ENCODE measurements at regions not wholly inside any gene's neighbourhood (a gene's known extent, or its start where the extent isn't known, plus 50 kb on each side); places are given as distances from the start of the nearest gene placed in this dataset.
A peak's percentile ranks its signal among the peaks of the same experiment; 100 is the strongest.

- WGBS, 2 donors = 60 to 69% methylated on average over 2 of the region's 2 CpGs
- Histone ChIP-seq H3K9me3 (no peaks in the 10 kb centered on the region), H3K4me3 (no peak overlapping the region), H3K4me1 (no peaks in the 10 kb centered on the region), H3K27me3 (no peaks in the 10 kb centered on the region), H3K36me3 (no peaks in the 10 kb centered on the region), H3K27ac (no peak overlapping the region)
- no peak for DNase-seq (ENCODE audit: low spot score in 2 of 2)
- no peak for TF ChIP-seq POLR2A (IDR thresholded peaks at IDR 0.05)
- TF ChIP-seq EP300 (IDR thresholded peaks at IDR 0.05) = no peak
- TF ChIP-seq, protein P1, sequence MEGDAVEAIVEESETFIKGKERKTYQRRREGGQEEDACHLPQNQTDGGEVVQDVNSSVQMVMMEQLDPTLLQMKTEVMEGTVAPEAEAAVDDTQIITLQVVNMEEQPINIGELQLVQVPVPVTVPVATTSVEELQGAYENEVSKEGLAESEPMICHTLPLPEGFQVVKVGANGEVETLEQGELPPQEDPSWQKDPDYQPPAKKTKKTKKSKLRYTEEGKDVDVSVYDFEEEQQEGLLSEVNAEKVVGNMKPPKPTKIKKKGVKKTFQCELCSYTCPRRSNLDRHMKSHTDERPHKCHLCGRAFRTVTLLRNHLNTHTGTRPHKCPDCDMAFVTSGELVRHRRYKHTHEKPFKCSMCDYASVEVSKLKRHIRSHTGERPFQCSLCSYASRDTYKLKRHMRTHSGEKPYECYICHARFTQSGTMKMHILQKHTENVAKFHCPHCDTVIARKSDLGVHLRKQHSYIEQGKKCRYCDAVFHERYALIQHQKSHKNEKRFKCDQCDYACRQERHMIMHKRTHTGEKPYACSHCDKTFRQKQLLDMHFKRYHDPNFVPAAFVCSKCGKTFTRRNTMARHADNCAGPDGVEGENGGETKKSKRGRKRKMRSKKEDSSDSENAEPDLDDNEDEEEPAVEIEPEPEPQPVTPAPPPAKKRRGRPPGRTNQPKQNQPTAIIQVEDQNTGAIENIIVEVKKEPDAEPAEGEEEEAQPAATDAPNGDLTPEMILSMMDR (IDR thresholded peaks at IDR 0.05) = no peak
These were observed 546.8 kb upstream of the FMR1 start for GRCh38 chrX:147364896-147365295.

- H3K4me1 ChIP-seq = no peaks in the 10 kb centered on the region
- H3K36me3 ChIP-seq = no peaks in the 10 kb centered on the region
- no peaks in the 10 kb centered on the region for H3K27me3 ChIP-seq
- no peaks in the 10 kb centered on the region for H3K9me3 ChIP-seq
- H3K4me3 ChIP-seq = no peak overlapping the region
- WGBS, 2 donors = 79 to 83% methylated on average over 3 of the region's 3 CpGs
- H3K27ac ChIP-seq = no peak overlapping the region
- no peak for DNase-seq (ENCODE audit: low spot score in 2 of 2)
- no peak for TF ChIP-seq POLR2A (IDR thresholded peaks at IDR 0.05)
- TF ChIP-seq, protein P1 (IDR thresholded peaks at IDR 0.05) = no peak
- TF ChIP-seq EP300 (IDR thresholded peaks at IDR 0.05) = no peak
These were observed 537.1 kb upstream of the CXorf51A start for GRCh38 chrX:147351644-147352043.

- no peaks in the 10 kb centered on the region for H3K9me3 ChIP-seq
- H3K36me3 ChIP-seq = no peaks in the 10 kb centered on the region
- no peak overlapping the region for H3K27ac ChIP-seq
- WGBS, 2 donors = 79 to 82% methylated on average over 6 of the region's 6 CpGs
- DNase-seq (ENCODE audit: low spot score in 2 of 2) = no peak
- no peak overlapping the region for H3K4me3 ChIP-seq
- no peaks in the 10 kb centered on the region for H3K27me3 ChIP-seq
- TF ChIP-seq, protein P1 (IDR thresholded peaks at IDR 0.05) = no peak
- no peak for TF ChIP-seq EP300 (IDR thresholded peaks at IDR 0.05)
- no peak for TF ChIP-seq POLR2A (IDR thresholded peaks at IDR 0.05)
- no peaks in the 10 kb centered on the region for H3K4me1 ChIP-seq
These were observed 528.9 kb upstream of the CXorf51A start for GRCh38 chrX:147343467-147343866.

DNA sequence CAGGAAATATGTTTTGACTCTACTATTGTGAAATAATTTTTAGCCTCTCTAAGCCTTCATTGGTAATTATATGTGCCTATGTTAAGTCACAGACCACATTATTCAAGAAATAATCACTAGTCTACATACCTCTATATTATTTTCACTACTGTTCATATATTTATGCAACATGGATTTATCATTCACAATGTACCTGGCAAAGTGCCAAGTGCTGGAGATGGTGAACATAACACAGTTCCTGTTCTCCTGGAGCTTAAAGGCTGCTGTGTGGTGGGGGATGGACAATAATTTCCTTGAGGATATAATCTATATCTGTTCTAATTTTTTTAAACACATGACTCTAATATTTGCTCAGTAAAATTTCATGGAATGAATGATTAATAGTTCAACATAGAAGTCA, 527.7 kb upstream of the CXorf51A start:
- Histone ChIP-seq H3K27ac (no peak overlapping the region), H3K4me1 (no peaks in the 10 kb centered on the region), H3K4me3 (no peak overlapping the region), H3K27me3 (no peaks in the 10 kb centered on the region), H3K9me3 (no peaks in the 10 kb centered on the region), H3K36me3 (no peaks in the 10 kb centered on the region)
- TF ChIP-seq EP300 (IDR thresholded peaks at IDR 0.05) (no peak), POLR2A (IDR thresholded peaks at IDR 0.05) (no peak)
- TF ChIP-seq, protein P1 (IDR thresholded peaks at IDR 0.05) = no peak
- peak in 1 of 2 donors; percentile 4 for DNase-seq (ENCODE audit: low spot score in 2 of 2)

- Histone ChIP-seq H3K4me3 (no peak overlapping the region), H3K4me1 (no peaks in the 10 kb centered on the region), H3K27me3 (no peaks in the 10 kb centered on the region), H3K27ac (no peak overlapping the region), H3K9me3 (no peaks in the 10 kb centered on the region), H3K36me3 (no peaks in the 10 kb centered on the region)
- no peak for DNase-seq (ENCODE audit: low spot score in 2 of 2)
- 53 to 71% methylated on average over 2 of the region's 2 CpGs for WGBS, 2 donors
- TF ChIP-seq POLR2A (IDR thresholded peaks at IDR 0.05) (no peak), EP300 (IDR thresholded peaks at IDR 0.05) (no peak)
- TF ChIP-seq, protein P1 (IDR thresholded peaks at IDR 0.05) = no peak
These were observed 526.4 kb upstream of the CXorf51A start for GRCh38 chrX:147340947-147341346.
